DND-41 (cell line): ENCODE measurements at regions not wholly inside any gene's neighbourhood (a gene's known extent, or its start where the extent isn't known, plus 50 kb on each side); places are given as distances from the start of the nearest gene placed in this dataset.

ENCODE experiments used
- EZH2 ChIP-seq: IDR thresholded peaks from 3 replicates; pipeline ENCODE4 v1.6.1; 2012; ENCODE audit warnings: borderline replicate concordance, low read depth, mild to moderate bottlenecking, moderate library complexity, low read length, inconsistent platforms; ENCODE audit not compliant: severe bottlenecking
- TF ChIP-seq, protein P1 (sequence below): IDR thresholded peaks from 2 replicates; pipeline ENCODE4 v1.5.1; 2012; ENCODE audit warnings: borderline replicate concordance, low read length, moderate library complexity, mild to moderate bottlenecking; ENCODE audit not compliant: poor library complexity, severe bottlenecking; ENCODE audit errors: extremely low read depth

DNA sequence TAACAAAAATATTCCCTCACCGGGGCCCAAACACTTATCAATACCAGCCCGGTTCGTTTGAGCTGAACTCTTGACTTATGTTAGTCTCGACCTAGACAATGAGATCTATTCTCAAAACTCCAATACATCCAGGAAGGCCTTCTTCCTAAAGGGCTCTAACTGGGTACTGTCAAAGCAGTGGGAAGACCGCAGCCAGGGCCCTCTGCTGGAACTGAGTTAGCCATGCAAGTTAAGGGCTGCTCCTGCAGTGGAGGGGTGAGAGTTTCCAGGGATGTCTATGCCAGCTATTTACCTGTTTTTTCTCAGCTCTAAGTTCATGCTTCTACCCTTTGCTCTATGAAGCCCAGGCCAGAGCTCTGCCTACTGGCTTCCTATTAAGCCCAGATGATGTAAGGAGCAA, 348.8 kb downstream of the GXYLT1 start:
- TF ChIP-seq, protein P1, sequence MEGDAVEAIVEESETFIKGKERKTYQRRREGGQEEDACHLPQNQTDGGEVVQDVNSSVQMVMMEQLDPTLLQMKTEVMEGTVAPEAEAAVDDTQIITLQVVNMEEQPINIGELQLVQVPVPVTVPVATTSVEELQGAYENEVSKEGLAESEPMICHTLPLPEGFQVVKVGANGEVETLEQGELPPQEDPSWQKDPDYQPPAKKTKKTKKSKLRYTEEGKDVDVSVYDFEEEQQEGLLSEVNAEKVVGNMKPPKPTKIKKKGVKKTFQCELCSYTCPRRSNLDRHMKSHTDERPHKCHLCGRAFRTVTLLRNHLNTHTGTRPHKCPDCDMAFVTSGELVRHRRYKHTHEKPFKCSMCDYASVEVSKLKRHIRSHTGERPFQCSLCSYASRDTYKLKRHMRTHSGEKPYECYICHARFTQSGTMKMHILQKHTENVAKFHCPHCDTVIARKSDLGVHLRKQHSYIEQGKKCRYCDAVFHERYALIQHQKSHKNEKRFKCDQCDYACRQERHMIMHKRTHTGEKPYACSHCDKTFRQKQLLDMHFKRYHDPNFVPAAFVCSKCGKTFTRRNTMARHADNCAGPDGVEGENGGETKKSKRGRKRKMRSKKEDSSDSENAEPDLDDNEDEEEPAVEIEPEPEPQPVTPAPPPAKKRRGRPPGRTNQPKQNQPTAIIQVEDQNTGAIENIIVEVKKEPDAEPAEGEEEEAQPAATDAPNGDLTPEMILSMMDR, result no peak
- TF ChIP-seq EZH2, result no peak
